SK-N-MC (cell line): ENCODE measurements at regions not wholly inside any gene's neighbourhood (a gene's known extent, or its start where the extent isn't known, plus 50 kb on each side); places are given as distances from the start of the nearest gene placed in this dataset.

Source experiments
- EZH2 ChIP-seq: fragments of 200-600 bp; sonication (generic); IDR thresholded peaks from one replicate; pipeline ENCODE4 v1.6.1; 2017; ENCODE audit warnings: antibody characterized with exemption
- FOXP2 ChIP-seq: optimal IDR thresholded peaks from 2 replicates; pipeline ENCODE3; 2011; ENCODE audit warnings: mild to moderate bottlenecking, moderate library complexity; ENCODE audit not compliant: insufficient read depth; ENCODE audit errors: extremely low read length, control extremely low read depth
- POLR2AphosphoS5 ChIP-seq: IDR thresholded peaks from 2 replicates; pipeline ENCODE4 v1.6.1; 2012; ENCODE audit warnings: mild to moderate bottlenecking, low read depth, low read length, borderline replicate concordance

DNA sequence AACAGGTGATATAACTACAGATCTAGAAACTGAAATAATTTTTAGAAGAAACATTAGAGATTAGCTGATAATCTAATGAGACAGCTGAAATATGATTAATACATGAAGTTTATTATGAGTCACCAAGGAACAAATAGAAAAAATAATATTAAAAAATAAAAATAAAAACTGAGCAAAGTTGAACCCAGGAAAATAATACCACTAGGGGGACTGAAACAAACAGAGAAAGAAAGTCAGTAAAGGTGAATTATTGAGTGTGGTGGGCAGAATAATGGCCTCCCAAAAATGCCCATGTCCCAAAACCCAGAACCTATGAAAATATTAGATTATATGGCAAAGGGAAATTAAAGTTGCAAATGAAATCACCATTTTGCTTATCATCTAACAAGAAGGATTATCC lies 820.7 kb upstream of the INTU start:
- TF ChIP-seq EZH2 (no peak), POLR2AphosphoS5 (no peak), FOXP2 (no peak)
